ENCODE measurements at regions not wholly inside any gene's neighbourhood (a gene's known extent, or its start where the extent isn't known, plus 50 kb on each side); places are given as distances from the start of the nearest gene placed in this dataset.

DNA sequence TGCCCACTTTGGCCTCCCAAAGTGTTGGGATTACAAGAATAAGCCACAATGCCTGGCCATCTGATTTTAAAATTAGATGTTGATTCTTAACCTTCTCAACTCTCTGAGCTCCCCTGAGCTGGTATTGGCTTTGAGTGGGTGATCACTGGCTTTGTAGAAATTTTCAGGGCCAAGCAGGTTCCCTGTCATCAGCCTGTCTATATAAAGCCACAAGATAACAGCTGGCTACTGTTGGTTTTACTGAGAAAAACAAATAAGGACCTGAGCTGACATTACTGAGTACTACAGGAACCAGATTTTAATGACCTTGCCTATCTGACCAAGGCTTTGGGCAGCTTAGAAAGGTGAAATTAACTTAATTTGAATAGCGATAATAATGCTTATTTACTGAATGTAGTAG is 153.6 kb downstream of the MSX2 start:
- no peak for DNase-seq (ENCODE audit: low read depth in 3 of 3, low spot score in 2 of 3)

DNA sequence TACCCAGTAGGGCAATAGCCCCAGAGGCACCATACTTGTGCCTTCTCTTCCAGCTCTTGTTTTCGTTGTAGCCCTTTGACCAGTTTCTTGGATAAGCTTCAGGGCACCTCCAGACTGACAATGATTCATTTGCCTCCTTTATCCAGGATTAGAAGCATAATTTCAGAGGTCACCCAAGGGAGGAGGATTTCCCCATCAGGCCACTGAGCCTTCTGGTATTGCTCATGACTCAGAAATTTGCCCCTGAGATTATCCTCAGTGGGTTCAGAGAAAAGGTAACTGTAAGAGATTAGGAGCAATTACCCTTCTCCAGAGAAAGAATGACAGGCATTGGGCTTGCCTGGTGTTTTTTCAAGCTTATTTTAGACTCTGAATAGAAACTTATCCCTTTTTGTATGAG is 147.9 kb downstream of the MSX2 start:
- DNase-seq (ENCODE audit: low read depth in 3 of 3, low spot score in 2 of 3) = no peak

- DNase-seq (ENCODE audit: low read depth in 3 of 3, low spot score in 2 of 3) = no peak
Observed at GRCh38 chr5:174852143-174852542, 127.8 kb downstream of the MSX2 start.

GRCh38 chr5:174850565-174851169 is 126.3 kb downstream of the MSX2 start:
- DNase-seq (ENCODE audit: low read depth in 3 of 3, low spot score in 2 of 3) = no peak

- no peak for DNase-seq (ENCODE audit: low read depth in 3 of 3, low spot score in 2 of 3)
Observed at GRCh38 chr5:174849426-174849825, 125.0 kb downstream of the MSX2 start.

DNA sequence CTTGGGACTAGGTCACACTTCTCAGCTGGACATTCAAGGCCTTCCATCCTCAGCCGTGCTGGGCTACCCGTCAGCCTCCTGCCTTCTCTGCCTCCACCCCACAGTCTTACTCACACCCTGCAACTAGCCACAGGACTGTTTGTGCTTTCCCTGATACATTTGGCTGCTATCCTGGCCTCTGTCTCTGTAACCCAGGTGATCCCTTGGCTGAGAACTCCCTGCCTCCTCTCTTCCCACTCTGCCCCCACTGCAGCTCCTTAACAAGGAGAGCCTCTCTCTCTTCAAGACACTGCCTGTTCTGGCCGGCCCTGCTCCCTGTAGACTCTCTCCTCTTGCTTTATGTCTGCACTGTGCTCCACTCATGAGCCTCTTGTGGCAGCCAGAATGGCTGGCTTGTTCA is 120.6 kb downstream of the MSX2 start:
- DNase-seq (ENCODE audit: low read depth in 3 of 3, low spot score in 2 of 3) = no peak

- DNase-seq (ENCODE audit: low read depth in 3 of 3, low spot score in 2 of 3) = peak in 2 of 3 donors; percentile 37 to 44
Observed at GRCh38 chr5:174843263-174844250, 119.2 kb downstream of the MSX2 start.

GRCh38 chr5:174840435-174840834 is 116.1 kb downstream of the MSX2 start:
- no peak for DNase-seq (ENCODE audit: low read depth in 3 of 3, low spot score in 2 of 3)

DNA sequence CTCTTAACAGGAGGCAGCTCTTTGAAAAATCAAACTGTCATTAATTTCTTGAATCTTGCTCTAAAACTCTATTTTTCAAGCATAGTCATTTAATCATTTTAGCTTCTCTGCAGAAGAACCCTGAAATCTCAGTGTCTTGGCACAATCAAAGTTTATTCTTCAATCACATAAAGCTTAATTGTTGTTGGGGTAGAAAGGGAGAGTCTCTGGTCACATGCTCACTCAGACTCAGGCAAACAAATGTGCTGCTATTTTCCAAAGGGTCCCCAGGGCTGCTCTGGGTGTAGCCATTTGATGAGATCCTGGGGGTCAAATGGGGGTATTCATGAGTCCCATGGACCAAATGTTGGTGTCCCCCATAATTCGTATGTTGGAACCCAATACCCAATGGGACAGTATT is 114.8 kb downstream of the MSX2 start:
- no peak for DNase-seq (ENCODE audit: low read depth in 3 of 3, low spot score in 2 of 3)

DNA sequence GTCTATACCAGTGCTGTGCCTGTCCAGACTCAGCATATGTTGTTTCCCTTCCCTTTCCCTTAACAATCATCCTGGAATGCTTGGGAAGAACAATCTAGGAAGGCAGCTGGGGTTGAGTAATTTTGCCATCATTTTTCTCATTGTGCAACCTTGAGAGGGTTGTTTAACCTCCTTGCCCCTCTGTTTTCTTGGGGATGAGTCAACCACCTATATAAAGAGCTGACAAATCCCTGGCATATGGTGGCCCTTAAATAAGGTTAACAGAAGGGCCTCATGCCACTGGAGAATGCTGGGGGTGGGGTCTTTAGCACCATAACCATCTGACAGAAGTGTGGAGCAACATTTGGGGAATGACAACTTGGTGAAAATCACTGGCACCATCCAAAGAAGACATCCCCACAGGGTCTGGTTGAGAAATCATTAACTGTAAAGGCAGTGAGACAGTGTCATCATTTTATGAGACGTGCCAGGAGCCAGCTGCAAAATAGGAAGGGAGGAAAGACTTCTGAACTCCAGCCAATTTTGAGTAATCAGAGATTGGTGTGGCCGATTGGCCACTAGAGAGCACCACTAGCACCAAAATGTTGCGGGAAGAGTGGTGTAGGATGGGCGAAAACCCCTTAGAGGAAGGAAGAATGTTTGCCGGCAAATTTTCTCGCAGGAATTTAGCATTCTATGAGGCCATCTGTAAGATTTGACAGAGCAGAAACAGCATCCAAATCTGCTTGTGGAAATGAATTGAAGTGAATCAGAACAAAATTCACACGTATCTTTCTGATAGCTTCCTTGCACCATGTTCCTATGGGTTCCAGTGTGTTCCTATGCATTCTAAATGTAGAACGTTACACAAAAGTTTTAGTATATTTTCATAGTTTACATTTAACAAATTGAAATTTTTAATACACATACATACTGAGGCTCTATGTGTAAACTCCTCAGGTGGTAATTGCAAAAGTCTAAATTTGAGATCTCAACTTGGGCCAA is 113.8 kb downstream of the MSX2 start:
- DNase-seq (ENCODE audit: low read depth in 3 of 3, low spot score in 2 of 3) = no peak

DNA sequence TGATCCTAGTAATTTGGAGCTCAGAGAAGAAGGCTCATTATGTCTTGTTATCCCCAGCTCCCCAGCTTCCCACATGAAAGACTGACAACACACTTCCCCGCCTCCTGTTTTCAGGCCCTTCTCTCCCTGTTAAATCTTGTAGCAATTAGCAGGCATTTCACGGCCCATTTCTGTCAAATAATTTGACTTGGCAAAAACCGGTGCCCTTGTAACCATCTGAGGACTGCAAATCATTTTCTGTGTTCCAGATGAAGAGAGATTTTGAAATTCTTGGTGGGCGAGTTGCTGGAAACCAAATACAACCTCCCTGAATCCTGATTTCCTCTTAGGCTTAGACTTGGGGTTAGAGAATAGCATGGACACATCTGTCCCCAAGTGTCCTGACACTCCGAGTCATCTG is 109.7 kb downstream of the MSX2 start:
- DNase-seq (ENCODE audit: low read depth in 3 of 3, low spot score in 2 of 3) = no peak

- DNase-seq (ENCODE audit: low read depth in 3 of 3, low spot score in 2 of 3) = no peak
Observed at GRCh38 chr5:174832811-174833210, 108.4 kb downstream of the MSX2 start.

DNA sequence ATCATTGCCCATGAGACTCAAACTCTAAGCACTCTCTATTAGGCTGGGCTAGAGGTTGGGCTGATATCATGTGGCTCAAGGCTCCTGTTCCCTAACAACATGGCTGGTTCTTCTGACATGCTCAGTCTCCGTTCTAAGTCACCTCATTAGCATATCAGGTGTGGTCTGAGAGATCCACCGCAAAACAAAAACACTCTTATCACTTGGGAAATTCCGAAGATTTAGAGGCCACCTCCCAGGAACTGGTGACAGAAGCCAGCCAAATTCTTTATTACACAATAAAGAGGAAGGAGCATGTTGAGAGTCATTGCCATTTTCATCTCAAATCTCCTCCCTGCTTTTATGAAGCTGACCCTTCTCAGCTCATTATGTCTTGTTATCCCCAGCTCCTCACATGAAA is 107.6 kb downstream of the MSX2 start:
- no peak for DNase-seq (ENCODE audit: low read depth in 3 of 3, low spot score in 2 of 3)

DNA sequence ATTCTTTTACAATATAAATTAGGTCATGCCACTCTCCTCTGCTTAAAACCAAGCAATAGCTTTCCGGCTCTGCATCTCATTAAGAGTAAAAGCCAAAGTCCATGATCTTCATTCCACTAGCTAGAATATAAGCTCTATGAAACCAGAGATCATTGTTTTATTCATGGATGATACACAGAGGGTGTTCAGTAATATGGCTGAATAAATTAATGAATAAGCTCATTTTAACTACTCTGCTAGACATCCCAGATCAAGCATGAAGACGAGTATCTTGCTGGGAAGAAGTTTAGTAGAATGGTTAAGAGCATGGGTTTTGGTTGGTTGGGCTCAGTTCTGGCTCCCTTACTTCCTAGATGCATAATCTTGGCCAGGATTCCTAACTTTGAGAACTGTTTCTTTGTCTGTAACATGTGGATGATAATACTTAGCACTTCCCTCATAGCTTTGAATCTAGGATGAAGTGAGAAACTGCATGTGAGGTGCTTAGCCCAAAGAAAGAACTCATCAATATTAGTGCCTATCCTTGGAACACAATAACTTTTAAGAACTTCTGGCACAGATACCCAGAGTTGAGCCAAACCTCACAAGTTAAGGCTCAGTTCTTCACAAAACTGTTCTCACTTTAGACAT is 106.8 kb downstream of the MSX2 start:
- DNase-seq (ENCODE audit: low read depth in 3 of 3, low spot score in 2 of 3) = no peak

DNA sequence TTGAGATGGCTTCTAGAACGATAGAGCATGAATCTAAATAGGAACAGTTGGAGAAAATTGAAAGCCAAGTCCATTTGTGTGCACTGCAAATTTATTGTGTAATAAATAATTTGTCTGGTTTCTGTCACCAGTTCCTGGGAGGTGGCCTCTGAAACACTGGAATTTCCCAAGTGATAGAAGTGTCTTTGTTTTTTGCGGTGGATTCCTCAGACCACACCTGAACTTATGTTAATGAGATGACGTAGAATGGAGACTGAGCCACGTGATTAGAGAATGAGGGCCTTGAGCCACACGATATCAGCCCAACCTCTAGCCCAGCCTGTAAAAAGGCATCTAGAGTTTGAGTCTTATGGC is 105.1 kb downstream of the MSX2 start:
- no peak for DNase-seq (ENCODE audit: low read depth in 3 of 3, low spot score in 2 of 3)

GRCh38 chr5:174828804-174829510 is 104.6 kb downstream of the MSX2 start:
- DNase-seq (ENCODE audit: low read depth in 3 of 3, low spot score in 2 of 3) = no peak

GRCh38 chr5:174827558-174827957 is 103.2 kb downstream of the MSX2 start:
- no peak for DNase-seq (ENCODE audit: low read depth in 3 of 3, low spot score in 2 of 3)

DNA sequence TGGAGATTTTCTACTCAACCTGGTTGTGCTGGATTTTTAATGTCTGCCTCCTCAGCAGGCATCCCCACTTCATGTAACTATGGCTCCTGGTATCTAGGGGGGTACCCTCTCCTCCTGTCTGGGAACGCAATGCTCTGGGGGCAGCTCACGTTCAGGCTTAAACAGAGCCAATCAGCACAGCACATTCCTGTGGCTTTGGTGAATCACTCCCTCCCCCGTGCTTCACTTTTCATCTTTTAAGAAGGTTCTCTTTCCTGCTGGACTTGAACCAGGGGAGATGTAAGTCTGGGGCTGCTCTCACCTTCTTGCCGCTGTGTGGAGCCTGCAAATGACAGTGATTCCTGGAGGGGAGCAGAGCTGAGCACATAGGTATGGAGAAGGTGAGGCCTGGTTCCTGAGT is 101.2 kb downstream of the MSX2 start:
- DNase-seq (ENCODE audit: low read depth in 3 of 3, low spot score in 2 of 3) = no peak

GRCh38 chr5:174818430-174818829 is 94.0 kb downstream of the MSX2 start:
- DNase-seq (ENCODE audit: low read depth in 3 of 3, low spot score in 2 of 3) = no peak

- no peak for DNase-seq (ENCODE audit: low read depth in 3 of 3, low spot score in 2 of 3)
Observed at GRCh38 chr5:174817610-174818009, 93.2 kb downstream of the MSX2 start.
